OCI-LY7 (cell line): ENCODE measurements at regions not wholly inside any gene's neighbourhood (a gene's known extent, or its start where the extent isn't known, plus 50 kb on each side); places are given as distances from the start of the nearest gene placed in this dataset.

Experiments used
- CTCF ChIP-seq: fragments of 200-600 bp; sonication (generic); conservative IDR thresholded peaks from 2 replicates; pipeline ENCODE4 v1.5.1; 2014; ENCODE audit warnings: mild to moderate bottlenecking, antibody characterized with exemption, low read length, moderate library complexity, mixed read lengths
- EZH2phosphoT487 ChIP-seq: fragments of 200-600 bp; sonication (generic); IDR thresholded peaks from 2 replicates; pipeline ENCODE4 v1.6.1; 2018; ENCODE audit warnings: low read depth, borderline replicate concordance, mild to moderate bottlenecking, mixed run types, antibody characterized with exemption, low read length, moderate library complexity, mixed read lengths

- no peak for TF ChIP-seq CTCF
- TF ChIP-seq EZH2phosphoT487, result no peak
Measured at GRCh38 chr11:69971741-69972140, 106.4 kb upstream of the ANO1 start.
